ENCODE measurements at regions not wholly inside any gene's neighbourhood (a gene's known extent, or its start where the extent isn't known, plus 50 kb on each side); places are given as distances from the start of the nearest gene placed in this dataset.

GRCh38 chr14:85399186-85399585, 130.8 kb upstream of the FLRT2 start:
- Histone ChIP-seq H3K9ac (ENCODE audit: low read length) (no peak overlapping the region), H3F3A (ENCODE audit: insufficient read depth, low read length) (no peaks in the 10 kb centered on the region), H3K79me2 (ENCODE audit: insufficient read depth, low read length) (no peaks in the 10 kb centered on the region), H2AFZ (ENCODE audit: low read length) (no peak overlapping the region), H3K27ac (ENCODE audit: low read depth, low read length, poor library complexity, severe bottlenecking) (no peak overlapping the region), H3K4me2 (ENCODE audit: low read length) (no peak overlapping the region), H3K4me3 (ENCODE audit: low read depth, low read length, poor library complexity, severe bottlenecking) (no peak overlapping the region), H3K4me1 (ENCODE audit: insufficient read depth, low read length, severe bottlenecking) (no peaks in the 10 kb centered on the region), H3K9me2 (ENCODE audit: low read depth, low read length) (no peaks in the 10 kb centered on the region), H3K27me3 (ENCODE audit: insufficient read depth, low read length) (no peaks in the 10 kb centered on the region), H3K36me3 (ENCODE audit: insufficient read depth, low read length) (no peaks in the 10 kb centered on the region), H4K20me1 (ENCODE audit: insufficient read depth, low read length) (no peaks in the 10 kb centered on the region), H3K9me3 (ENCODE audit: low read length) (no peaks in the 10 kb centered on the region)
- TF ChIP-seq CTCF (IDR thresholded peaks at IDR 0.05; ENCODE audit: low read length) (no peak), EZH2 (IDR thresholded peaks at IDR 0.05; ENCODE audit: borderline replicate concordance, low read length) (no peak)

- Histone ChIP-seq H3K79me2 (ENCODE audit: insufficient read depth, low read length) (no peaks in the 10 kb centered on the region), H3K27me3 (ENCODE audit: insufficient read depth, low read length) (no peaks in the 10 kb centered on the region), H3K4me3 (ENCODE audit: low read depth, low read length, poor library complexity, severe bottlenecking) (no peak overlapping the region), H2AFZ (ENCODE audit: low read length) (no peak overlapping the region), H3K4me1 (ENCODE audit: insufficient read depth, low read length, severe bottlenecking) (no peaks in the 10 kb centered on the region), H3K27ac (ENCODE audit: low read depth, low read length, poor library complexity, severe bottlenecking) (no peak overlapping the region), H3K36me3 (ENCODE audit: insufficient read depth, low read length) (no peaks in the 10 kb centered on the region), H3K9ac (ENCODE audit: low read length) (no peak overlapping the region), H4K20me1 (ENCODE audit: insufficient read depth, low read length) (no peaks in the 10 kb centered on the region), H3K9me3 (ENCODE audit: low read length) (no peaks in the 10 kb centered on the region), H3K9me2 (ENCODE audit: low read depth, low read length) (no peaks in the 10 kb centered on the region), H3F3A (ENCODE audit: insufficient read depth, low read length) (no peaks in the 10 kb centered on the region), H3K4me2 (ENCODE audit: low read length) (no peak overlapping the region)
- no peak for TF ChIP-seq EZH2 (IDR thresholded peaks at IDR 0.05; ENCODE audit: borderline replicate concordance, low read length)
- no peak for TF ChIP-seq CTCF (IDR thresholded peaks at IDR 0.05; ENCODE audit: low read length)
Measured at GRCh38 chr14:85400678-85401077, 129.3 kb upstream of the FLRT2 start.

GRCh38 chr14:85401384-85401783, 128.6 kb upstream of the FLRT2 start:
- TF ChIP-seq CTCF (IDR thresholded peaks at IDR 0.05; ENCODE audit: low read length) (no peak), EZH2 (IDR thresholded peaks at IDR 0.05; ENCODE audit: borderline replicate concordance, low read length) (no peak)
- no peak overlapping the region for H2AFZ ChIP-seq (ENCODE audit: low read length)

More at GRCh38 chr14:85401384-85401783, 128.6 kb upstream of the FLRT2 start:
- no peak overlapping the region for H3K9ac ChIP-seq (ENCODE audit: low read length)
- H3K36me3 ChIP-seq (ENCODE audit: insufficient read depth, low read length): no peaks in the 10 kb centered on the region
- H3K27ac ChIP-seq (ENCODE audit: low read depth, low read length, poor library complexity, severe bottlenecking): no peak overlapping the region
- no peaks in the 10 kb centered on the region for H4K20me1 ChIP-seq (ENCODE audit: insufficient read depth, low read length)
- no peaks in the 10 kb centered on the region for H3K9me3 ChIP-seq (ENCODE audit: low read length)
- no peak overlapping the region for H3K4me3 ChIP-seq (ENCODE audit: low read depth, low read length, poor library complexity, severe bottlenecking)
- H3K9me2 ChIP-seq (ENCODE audit: low read depth, low read length): no peaks in the 10 kb centered on the region
- H3K27me3 ChIP-seq (ENCODE audit: insufficient read depth, low read length): no peaks in the 10 kb centered on the region
- H3K4me1 ChIP-seq (ENCODE audit: insufficient read depth, low read length, severe bottlenecking): no peaks in the 10 kb centered on the region
- no peaks in the 10 kb centered on the region for H3K79me2 ChIP-seq (ENCODE audit: insufficient read depth, low read length)
- H3K4me2 ChIP-seq (ENCODE audit: low read length): no peak overlapping the region
- H3F3A ChIP-seq (ENCODE audit: insufficient read depth, low read length): no peaks in the 10 kb centered on the region
